HL-60 (cell line): ENCODE measurements at regions not wholly inside any gene's neighbourhood (a gene's known extent, or its start where the extent isn't known, plus 50 kb on each side); places are given as distances from the start of the nearest gene placed in this dataset.

Experiments
- GABPA ChIP-seq: IDR thresholded peaks from 2 replicates; pipeline ENCODE4 v1.6.1; 2012; ENCODE audit warnings: low read depth
- POLR2AphosphoS5 ChIP-seq: IDR thresholded peaks from 2 replicates; pipeline ENCODE4 v1.6.1; 2012; ENCODE audit warnings: low read depth
- SPI1 ChIP-seq: IDR thresholded peaks from 2 replicates; pipeline ENCODE4 v1.6.1; 2012; ENCODE audit warnings: low read depth, mild to moderate bottlenecking, borderline replicate concordance
- TF ChIP-seq, protein P1 (sequence below): IDR thresholded peaks from one replicate; pipeline ENCODE4 v1.5.1; 2011; ENCODE audit warnings: low read length, control low read depth, inconsistent platforms; ENCODE audit not compliant: insufficient read depth
- TF ChIP-seq, protein P2 (sequence below): IDR thresholded peaks from 2 replicates; pipeline ENCODE4 v1.6.1; 2012; ENCODE audit warnings: low read depth; ENCODE audit not compliant: insufficient replicate concordance

DNA sequence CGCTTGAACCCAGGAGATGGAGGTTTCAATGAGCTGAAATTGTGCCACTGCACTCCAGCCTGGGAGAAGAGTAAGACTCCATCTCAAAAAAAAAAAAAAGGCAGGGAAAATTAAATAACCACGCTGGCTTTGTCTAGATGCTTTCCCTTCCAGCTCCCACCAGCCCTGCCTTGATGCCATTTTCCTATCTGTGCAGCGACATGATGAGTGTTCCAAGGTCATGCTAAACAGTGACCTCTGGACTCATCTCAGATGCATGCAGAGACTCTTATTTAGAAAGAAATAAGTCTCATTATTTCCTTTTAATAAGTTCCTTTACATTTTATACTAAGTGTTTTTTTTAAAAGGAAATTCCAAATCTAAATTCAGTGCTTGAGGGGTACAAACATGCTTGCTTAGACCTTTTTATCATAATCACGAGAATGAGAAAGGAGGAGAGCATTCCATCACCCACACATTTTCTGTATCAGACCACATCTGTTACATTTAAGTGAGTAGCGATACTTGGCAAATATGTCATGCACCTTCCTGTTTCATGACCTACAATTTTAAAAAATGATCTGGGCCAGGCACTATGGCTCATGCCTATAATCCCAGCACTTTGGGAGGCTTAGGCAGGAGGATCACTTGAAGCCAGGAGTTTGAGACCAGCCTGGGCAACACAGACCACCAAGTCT is 101.1 kb upstream of the RREB1 start:
- TF ChIP-seq POLR2AphosphoS5 (no peak), SPI1 (no peak), GABPA (no peak)
- TF ChIP-seq, protein P1, sequence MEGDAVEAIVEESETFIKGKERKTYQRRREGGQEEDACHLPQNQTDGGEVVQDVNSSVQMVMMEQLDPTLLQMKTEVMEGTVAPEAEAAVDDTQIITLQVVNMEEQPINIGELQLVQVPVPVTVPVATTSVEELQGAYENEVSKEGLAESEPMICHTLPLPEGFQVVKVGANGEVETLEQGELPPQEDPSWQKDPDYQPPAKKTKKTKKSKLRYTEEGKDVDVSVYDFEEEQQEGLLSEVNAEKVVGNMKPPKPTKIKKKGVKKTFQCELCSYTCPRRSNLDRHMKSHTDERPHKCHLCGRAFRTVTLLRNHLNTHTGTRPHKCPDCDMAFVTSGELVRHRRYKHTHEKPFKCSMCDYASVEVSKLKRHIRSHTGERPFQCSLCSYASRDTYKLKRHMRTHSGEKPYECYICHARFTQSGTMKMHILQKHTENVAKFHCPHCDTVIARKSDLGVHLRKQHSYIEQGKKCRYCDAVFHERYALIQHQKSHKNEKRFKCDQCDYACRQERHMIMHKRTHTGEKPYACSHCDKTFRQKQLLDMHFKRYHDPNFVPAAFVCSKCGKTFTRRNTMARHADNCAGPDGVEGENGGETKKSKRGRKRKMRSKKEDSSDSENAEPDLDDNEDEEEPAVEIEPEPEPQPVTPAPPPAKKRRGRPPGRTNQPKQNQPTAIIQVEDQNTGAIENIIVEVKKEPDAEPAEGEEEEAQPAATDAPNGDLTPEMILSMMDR, result no peak
- TF ChIP-seq, protein P2, sequence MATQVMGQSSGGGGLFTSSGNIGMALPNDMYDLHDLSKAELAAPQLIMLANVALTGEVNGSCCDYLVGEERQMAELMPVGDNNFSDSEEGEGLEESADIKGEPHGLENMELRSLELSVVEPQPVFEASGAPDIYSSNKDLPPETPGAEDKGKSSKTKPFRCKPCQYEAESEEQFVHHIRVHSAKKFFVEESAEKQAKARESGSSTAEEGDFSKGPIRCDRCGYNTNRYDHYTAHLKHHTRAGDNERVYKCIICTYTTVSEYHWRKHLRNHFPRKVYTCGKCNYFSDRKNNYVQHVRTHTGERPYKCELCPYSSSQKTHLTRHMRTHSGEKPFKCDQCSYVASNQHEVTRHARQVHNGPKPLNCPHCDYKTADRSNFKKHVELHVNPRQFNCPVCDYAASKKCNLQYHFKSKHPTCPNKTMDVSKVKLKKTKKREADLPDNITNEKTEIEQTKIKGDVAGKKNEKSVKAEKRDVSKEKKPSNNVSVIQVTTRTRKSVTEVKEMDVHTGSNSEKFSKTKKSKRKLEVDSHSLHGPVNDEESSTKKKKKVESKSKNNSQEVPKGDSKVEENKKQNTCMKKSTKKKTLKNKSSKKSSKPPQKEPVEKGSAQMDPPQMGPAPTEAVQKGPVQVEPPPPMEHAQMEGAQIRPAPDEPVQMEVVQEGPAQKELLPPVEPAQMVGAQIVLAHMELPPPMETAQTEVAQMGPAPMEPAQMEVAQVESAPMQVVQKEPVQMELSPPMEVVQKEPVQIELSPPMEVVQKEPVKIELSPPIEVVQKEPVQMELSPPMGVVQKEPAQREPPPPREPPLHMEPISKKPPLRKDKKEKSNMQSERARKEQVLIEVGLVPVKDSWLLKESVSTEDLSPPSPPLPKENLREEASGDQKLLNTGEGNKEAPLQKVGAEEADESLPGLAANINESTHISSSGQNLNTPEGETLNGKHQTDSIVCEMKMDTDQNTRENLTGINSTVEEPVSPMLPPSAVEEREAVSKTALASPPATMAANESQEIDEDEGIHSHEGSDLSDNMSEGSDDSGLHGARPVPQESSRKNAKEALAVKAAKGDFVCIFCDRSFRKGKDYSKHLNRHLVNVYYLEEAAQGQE, result no peak
